ENCODE measurements at regions not wholly inside any gene's neighbourhood (a gene's known extent, or its start where the extent isn't known, plus 50 kb on each side); places are given as distances from the start of the nearest gene placed in this dataset.

DNA sequence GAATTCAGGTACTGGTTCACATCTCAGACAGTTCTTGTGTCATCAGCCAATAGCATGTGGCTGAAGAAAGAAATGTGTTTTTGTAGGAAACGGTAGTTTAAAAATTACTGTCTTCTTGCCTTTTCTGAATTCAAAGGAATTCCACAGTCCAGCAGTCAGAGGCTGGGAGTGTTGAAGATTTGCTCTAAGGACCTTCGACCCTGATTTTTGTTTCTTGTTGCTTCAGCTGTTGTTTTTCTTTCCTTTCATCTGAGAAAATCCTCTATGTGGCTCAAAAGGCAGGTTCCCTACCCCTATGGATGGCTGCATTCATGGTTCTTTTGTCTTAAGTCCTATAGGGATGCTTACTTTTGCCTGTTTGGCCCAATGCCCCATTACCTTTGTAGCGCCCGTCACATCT, 304.9 kb downstream of the TMEM167A start (continued):
- TF ChIP-seq, protein P1, sequence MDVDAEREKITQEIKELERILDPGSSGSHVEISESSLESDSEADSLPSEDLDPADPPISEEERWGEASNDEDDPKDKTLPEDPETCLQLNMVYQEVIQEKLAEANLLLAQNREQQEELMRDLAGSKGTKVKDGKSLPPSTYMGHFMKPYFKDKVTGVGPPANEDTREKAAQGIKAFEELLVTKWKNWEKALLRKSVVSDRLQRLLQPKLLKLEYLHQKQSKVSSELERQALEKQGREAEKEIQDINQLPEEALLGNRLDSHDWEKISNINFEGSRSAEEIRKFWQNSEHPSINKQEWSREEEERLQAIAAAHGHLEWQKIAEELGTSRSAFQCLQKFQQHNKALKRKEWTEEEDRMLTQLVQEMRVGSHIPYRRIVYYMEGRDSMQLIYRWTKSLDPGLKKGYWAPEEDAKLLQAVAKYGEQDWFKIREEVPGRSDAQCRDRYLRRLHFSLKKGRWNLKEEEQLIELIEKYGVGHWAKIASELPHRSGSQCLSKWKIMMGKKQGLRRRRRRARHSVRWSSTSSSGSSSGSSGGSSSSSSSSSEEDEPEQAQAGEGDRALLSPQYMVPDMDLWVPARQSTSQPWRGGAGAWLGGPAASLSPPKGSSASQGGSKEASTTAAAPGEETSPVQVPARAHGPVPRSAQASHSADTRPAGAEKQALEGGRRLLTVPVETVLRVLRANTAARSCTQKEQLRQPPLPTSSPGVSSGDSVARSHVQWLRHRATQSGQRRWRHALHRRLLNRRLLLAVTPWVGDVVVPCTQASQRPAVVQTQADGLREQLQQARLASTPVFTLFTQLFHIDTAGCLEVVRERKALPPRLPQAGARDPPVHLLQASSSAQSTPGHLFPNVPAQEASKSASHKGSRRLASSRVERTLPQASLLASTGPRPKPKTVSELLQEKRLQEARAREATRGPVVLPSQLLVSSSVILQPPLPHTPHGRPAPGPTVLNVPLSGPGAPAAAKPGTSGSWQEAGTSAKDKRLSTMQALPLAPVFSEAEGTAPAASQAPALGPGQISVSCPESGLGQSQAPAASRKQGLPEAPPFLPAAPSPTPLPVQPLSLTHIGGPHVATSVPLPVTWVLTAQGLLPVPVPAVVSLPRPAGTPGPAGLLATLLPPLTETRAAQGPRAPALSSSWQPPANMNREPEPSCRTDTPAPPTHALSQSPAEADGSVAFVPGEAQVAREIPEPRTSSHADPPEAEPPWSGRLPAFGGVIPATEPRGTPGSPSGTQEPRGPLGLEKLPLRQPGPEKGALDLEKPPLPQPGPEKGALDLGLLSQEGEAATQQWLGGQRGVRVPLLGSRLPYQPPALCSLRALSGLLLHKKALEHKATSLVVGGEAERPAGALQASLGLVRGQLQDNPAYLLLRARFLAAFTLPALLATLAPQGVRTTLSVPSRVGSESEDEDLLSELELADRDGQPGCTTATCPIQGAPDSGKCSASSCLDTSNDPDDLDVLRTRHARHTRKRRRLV (CRISPR knock-in tag; IDR thresholded peaks at IDR 0.05): no peak
- no peak for TF ChIP-seq SIN3B (IDR thresholded peaks at IDR 0.05; ENCODE audit: low read length)
- TF ChIP-seq, protein P2, sequence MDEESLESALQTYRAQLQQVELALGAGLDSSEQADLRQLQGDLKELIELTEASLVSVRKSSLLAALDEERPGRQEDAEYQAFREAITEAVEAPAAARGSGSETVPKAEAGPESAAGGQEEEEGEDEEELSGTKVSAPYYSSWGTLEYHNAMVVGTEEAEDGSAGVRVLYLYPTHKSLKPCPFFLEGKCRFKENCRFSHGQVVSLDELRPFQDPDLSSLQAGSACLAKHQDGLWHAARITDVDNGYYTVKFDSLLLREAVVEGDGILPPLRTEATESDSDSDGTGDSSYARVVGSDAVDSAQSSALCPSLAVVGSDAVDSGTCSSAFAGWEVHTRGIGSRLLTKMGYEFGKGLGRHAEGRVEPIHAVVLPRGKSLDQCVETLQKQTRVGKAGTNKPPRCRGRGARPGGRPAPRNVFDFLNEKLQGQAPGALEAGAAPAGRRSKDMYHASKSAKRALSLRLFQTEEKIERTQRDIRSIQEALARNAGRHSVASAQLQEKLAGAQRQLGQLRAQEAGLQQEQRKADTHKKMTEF (CRISPR knock-in tag; IDR thresholded peaks at IDR 0.05): no peak
- no peak for TF ChIP-seq ZNF775 (CRISPR knock-in tag; IDR thresholded peaks at IDR 0.05; ENCODE audit: borderline replicate concordance)

DNA sequence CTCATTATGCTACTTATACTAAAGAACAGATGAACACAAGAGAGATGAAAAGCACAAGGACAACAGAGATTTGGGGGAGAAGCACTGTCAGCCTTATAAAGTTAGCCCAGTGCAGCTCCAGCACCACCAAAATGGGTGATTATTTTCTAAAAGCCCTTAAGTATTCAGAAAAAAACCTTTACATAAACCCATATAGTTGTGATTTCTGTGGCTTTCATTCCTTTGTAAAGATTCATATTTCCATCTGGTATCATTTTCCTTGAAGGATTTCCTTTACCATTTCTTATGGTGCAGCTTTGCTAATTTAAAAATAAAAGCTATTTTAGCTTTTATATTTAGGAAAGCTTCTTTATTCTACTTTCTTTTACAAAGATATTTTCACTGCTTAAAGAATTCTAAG, 311.0 kb downstream of the TMEM167A start:
- CTCF ChIA-PET (ENCODE audit: low intra/inter-chr PET ratio, low total read pairs): no interaction called here
- no peak overlapping the region for H2AFZ ChIP-seq (ENCODE audit: low read length)
- H3K27me3 ChIP-seq (ENCODE audit: control insufficient read depth in 1 of 2, insufficient read depth in 2 of 2, low read length in 2 of 2): no peaks in the 10 kb centered on the region
- DNase-seq (ENCODE audit: low spot score) (no peak), ATAC-seq (no peak; the same call in 2 of the 3 replicates), FAIRE-seq (no peak)
- H3K9ac ChIP-seq (ENCODE audit: insufficient read depth, low read depth, low read length): no peak overlapping the region
- no peak overlapping the region for H3K27ac ChIP-seq (ENCODE audit: extremely low read length, insufficient read depth, low read length)
- intact Hi-C loops (cut with micrococcal nuclease; ENCODE audit: unreplicated experiment) (no loop called here), in situ Hi-C loops (cut with HindIII; ENCODE audit: extremely low pct_ligation_motif_present, low pct_unique_long_range_greater_than_20kb) (no loop called here)
- no TSS peak for BruUV-seq (replicated peaks)
- no peak overlapping the region for H3K4me3 ChIP-seq (replicated peaks in 1 of 3; ENCODE audit: insufficient read depth in 1 of 3, low read depth in 2 of 3, low read length in 3 of 3)
- no peak overlapping the region for H3K4me2 ChIP-seq (ENCODE audit: low read depth, low read length)
- H3K9me3 ChIP-seq (ENCODE audit: low read length): no peaks in the 10 kb centered on the region
- H3K36me3 ChIP-seq (replicated peaks in 1 of 2; ENCODE audit: control insufficient read depth in 1 of 2, insufficient read depth in 2 of 2, low read length in 2 of 2): no peaks in the 10 kb centered on the region
- POLR2A ChIA-PET: no interaction called here
- H3K4me1 ChIP-seq (ENCODE audit: insufficient read depth, low read length): peaks cover 11% of the 10 kb centered on the region
- H3K79me2 ChIP-seq (ENCODE audit: insufficient read depth, low read length): no peaks in the 10 kb centered on the region
- H4K20me1 ChIP-seq (ENCODE audit: insufficient read depth, low read length): no peaks in the 10 kb centered on the region
- no peak for TF ChIP-seq ATF7-NPFF (CRISPR knock-in tag; IDR thresholded peaks at IDR 0.05; ENCODE audit: low read depth)
- TF ChIP-seq ZBTB38 (CRISPR knock-in tag; IDR thresholded peaks at IDR 0.05): no peak
- TF ChIP-seq SALL2 (CRISPR knock-in tag; IDR thresholded peaks at IDR 0.05): no peak
- no peak for TF ChIP-seq FOSL1 (CRISPR knock-in tag; IDR thresholded peaks at IDR 0.05; ENCODE audit: borderline replicate concordance)
- no peak for TF ChIP-seq BCL6 (CRISPR knock-in tag; IDR thresholded peaks at IDR 0.05)
- TF ChIP-seq REPIN1 (CRISPR knock-in tag; IDR thresholded peaks at IDR 0.05; ENCODE audit: borderline replicate concordance, low read depth): no peak
- TF ChIP-seq SP5 (CRISPR knock-in tag; IDR thresholded peaks at IDR 0.05; ENCODE audit: borderline replicate concordance, low read depth): no peak
- TF ChIP-seq, protein P3, sequence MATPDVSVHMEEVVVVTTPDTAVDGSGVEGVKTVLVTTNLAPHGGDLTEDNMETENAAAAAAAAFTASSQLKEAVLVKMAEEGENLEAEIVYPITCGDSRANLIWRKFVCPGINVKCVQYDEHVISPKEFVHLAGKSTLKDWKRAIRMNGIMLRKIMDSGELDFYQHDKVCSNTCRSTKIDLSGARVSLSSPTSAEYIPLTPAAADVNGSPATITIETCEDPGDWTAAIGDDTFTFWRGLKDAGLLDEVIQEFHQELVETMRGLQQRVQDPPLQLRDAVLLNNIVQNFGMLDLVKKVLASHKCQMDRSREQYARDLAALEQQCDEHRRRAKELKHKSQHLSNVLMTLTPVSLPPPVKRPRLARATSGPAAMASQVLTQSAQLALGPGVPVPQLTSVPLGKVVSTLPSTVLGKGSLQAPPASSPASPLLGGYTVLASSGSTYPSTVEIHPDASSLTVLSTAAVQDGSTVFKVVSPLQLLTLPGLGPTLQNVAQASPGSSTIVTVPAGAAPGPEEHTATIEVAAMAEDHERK (CRISPR knock-in tag; IDR thresholded peaks at IDR 0.05; ENCODE audit: low read depth): no peak
- no peak for TF ChIP-seq ZSCAN22 (CRISPR knock-in tag; IDR thresholded peaks at IDR 0.05)
- TF ChIP-seq, protein P4, sequence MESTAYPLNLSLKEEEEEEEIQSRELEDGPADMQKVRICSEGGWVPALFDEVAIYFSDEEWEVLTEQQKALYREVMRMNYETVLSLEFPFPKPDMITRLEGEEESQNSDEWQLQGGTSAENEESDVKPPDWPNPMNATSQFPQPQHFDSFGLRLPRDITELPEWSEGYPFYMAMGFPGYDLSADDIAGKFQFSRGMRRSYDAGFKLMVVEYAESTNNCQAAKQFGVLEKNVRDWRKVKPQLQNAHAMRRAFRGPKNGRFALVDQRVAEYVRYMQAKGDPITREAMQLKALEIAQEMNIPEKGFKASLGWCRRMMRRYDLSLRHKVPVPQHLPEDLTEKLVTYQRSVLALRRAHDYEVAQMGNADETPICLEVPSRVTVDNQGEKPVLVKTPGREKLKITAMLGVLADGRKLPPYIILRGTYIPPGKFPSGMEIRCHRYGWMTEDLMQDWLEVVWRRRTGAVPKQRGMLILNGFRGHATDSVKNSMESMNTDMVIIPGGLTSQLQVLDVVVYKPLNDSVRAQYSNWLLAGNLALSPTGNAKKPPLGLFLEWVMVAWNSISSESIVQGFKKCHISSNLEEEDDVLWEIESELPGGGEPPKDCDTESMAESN (CRISPR knock-in tag; conservative IDR thresholded peaks at IDR 0.05): no peak
- TF ChIP-seq HCFC1 (IDR thresholded peaks at IDR 0.05; ENCODE audit: low read depth, low read length): no peak

Measured in HepG2 (cell line).